OCI-LY1 (cell line): ENCODE measurements at regions not wholly inside any gene's neighbourhood (a gene's known extent, or its start where the extent isn't known, plus 50 kb on each side); places are given as distances from the start of the nearest gene placed in this dataset.

ENCODE experiments used
- H2AFZ ChIP-seq: fragments of 200-600 bp; sonication (generic), shearing (Covaris generic); 2 replicates; pipeline ENCODE4 v1.6.0; 2014; ENCODE audit warnings: antibody characterized with exemption, mild to moderate bottlenecking, low read length
- H3F3A ChIP-seq: fragments of 200-600 bp; sonication (generic), shearing (Covaris generic); 2 replicates; pipeline ENCODE4 v1.6.0; 2014; ENCODE audit warnings: mild to moderate bottlenecking, antibody characterized with exemption, low read length, moderate library complexity; ENCODE audit not compliant: insufficient read depth
- H3K27ac ChIP-seq: fragments of 200-600 bp; sonication (generic); 2 replicates; pipeline ENCODE4 v1.5.1; 2014; ENCODE audit warnings: low read length, mixed run types, mild to moderate bottlenecking, low read depth; ENCODE audit not compliant: poor library complexity, severe bottlenecking
- H3K27me3 ChIP-seq: fragments of 200-600 bp; sonication (generic); 2 replicates; pipeline ENCODE4 v1.6.0; 2014; ENCODE audit warnings: antibody characterized with exemption, mild to moderate bottlenecking, low read length, moderate library complexity; ENCODE audit not compliant: insufficient read depth
- H3K36me3 ChIP-seq: fragments of 200-600 bp; sonication (generic); 2 replicates; pipeline ENCODE4 v1.6.1; 2014; ENCODE audit warnings: mild to moderate bottlenecking, antibody characterized with exemption, low read length, moderate library complexity, mixed read lengths; ENCODE audit not compliant: insufficient read depth
- H3K4me1 ChIP-seq: fragments of 200-600 bp; sonication (generic); 2 replicates; pipeline ENCODE4 v1.5.1; 2014; ENCODE audit warnings: mild to moderate bottlenecking, low read length, moderate library complexity; ENCODE audit not compliant: insufficient read depth, severe bottlenecking
- H3K4me2 ChIP-seq: fragments of 200-600 bp; sonication (generic), shearing (Covaris generic); 2 replicates; pipeline ENCODE4 v1.6.1; 2014; ENCODE audit warnings: low read length
- H3K4me3 ChIP-seq: fragments of 200-600 bp; sonication (generic); 2 replicates; pipeline ENCODE4 v1.5.1; 2014; ENCODE audit warnings: low read length, low read depth, mild to moderate bottlenecking, mixed read lengths; ENCODE audit not compliant: poor library complexity, severe bottlenecking
- H3K79me2 ChIP-seq: fragments of 200-600 bp; shearing (Covaris generic); 2 replicates; pipeline ENCODE4 v1.6.1; 2016; ENCODE audit warnings: mixed run types, low read length, mixed read lengths; ENCODE audit not compliant: insufficient read depth
- H3K9ac ChIP-seq: fragments of 200-600 bp; sonication (generic), shearing (Covaris generic); 2 replicates; pipeline ENCODE4 v1.6.1; 2014; ENCODE audit warnings: mild to moderate bottlenecking, low read length, mixed read lengths
- H3K9me2 ChIP-seq: fragments of 200-600 bp; sonication (generic), shearing (Covaris generic); 2 replicates; pipeline ENCODE4 v1.6.1; 2014; ENCODE audit warnings: low read depth, mild to moderate bottlenecking, low read length, mixed read lengths
- H3K9me3 ChIP-seq: fragments of 200-600 bp; shearing (Covaris generic); 2 replicates; pipeline ENCODE4 v1.6.1; 2014; ENCODE audit warnings: low read length, mixed read lengths
- H4K20me1 ChIP-seq: fragments of 200-600 bp; sonication (generic), shearing (Covaris generic); 2 replicates; pipeline ENCODE4 v1.6.0; 2016; ENCODE audit warnings: mild to moderate bottlenecking, low read length; ENCODE audit not compliant: insufficient read depth
- CTCF ChIP-seq: fragments of 200-600 bp; sonication (generic), shearing (Covaris generic); IDR thresholded peaks from 2 replicates; pipeline ENCODE4 v1.5.1; 2017; ENCODE audit warnings: mild to moderate bottlenecking, antibody characterized with exemption, low read length, moderate library complexity, mixed read lengths
- EZH2 ChIP-seq: fragments of 200-600 bp; sonication (generic), shearing (Covaris generic); IDR thresholded peaks from 2 replicates; pipeline ENCODE4 v1.8.0; 2017; ENCODE audit warnings: borderline replicate concordance, mixed run types, mild to moderate bottlenecking, antibody characterized with exemption, low read length, moderate library complexity, mixed read lengths

GRCh38 chr12:25781232-25781631 is 177.2 kb upstream of the RASSF8 start:
- Histone ChIP-seq H3K9me3 (no peaks in the 10 kb centered on the region), H3K4me1 (no peaks in the 10 kb centered on the region), H3K36me3 (no peaks in the 10 kb centered on the region), H3F3A (no peaks in the 10 kb centered on the region), H3K4me3 (no peak overlapping the region), H3K27ac (no peak overlapping the region), H3K79me2 (no peaks in the 10 kb centered on the region), H4K20me1 (no peaks in the 10 kb centered on the region), H3K27me3 (no peaks in the 10 kb centered on the region), H3K9ac (no peak overlapping the region), H3K4me2 (no peak overlapping the region), H3K9me2 (no peaks in the 10 kb centered on the region), H2AFZ (no peak overlapping the region)
- no peak for TF ChIP-seq CTCF
- TF ChIP-seq EZH2: no peak

DNA sequence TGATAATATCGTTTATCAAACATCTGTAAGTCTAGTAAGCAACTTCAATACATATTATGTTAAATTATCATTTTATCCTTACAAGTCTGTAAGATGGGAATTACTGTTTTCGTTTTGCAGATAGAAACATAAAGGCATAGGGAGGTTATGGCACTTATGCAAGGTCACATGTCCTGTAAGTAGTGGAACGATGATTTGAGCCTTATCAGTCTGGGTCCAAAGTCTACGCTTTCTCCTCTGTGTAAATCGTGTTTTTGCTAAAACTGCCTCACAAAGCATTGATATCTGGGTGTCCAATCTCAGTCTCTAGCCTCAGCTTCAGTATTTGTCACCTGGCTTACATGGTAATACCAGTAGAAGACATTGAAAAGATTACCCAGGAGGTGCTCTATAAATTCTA is 174.9 kb upstream of the RASSF8 start:
- H3K9me3 ChIP-seq: no peaks in the 10 kb centered on the region
- H3K4me1 ChIP-seq: no peaks in the 10 kb centered on the region
- no peak overlapping the region for H3K9ac ChIP-seq
- no peaks in the 10 kb centered on the region for H3F3A ChIP-seq
- no peaks in the 10 kb centered on the region for H3K9me2 ChIP-seq
- H3K79me2 ChIP-seq: no peaks in the 10 kb centered on the region
- no peak overlapping the region for H3K4me2 ChIP-seq
- H3K36me3 ChIP-seq: no peaks in the 10 kb centered on the region
- no peaks in the 10 kb centered on the region for H3K27me3 ChIP-seq
- H2AFZ ChIP-seq: no peak overlapping the region
- no peak overlapping the region for H3K27ac ChIP-seq
- TF ChIP-seq CTCF (no peak), EZH2 (no peak)
- no peaks in the 10 kb centered on the region for H4K20me1 ChIP-seq
- no peak overlapping the region for H3K4me3 ChIP-seq

- Histone ChIP-seq H3K9me2 (no peaks in the 10 kb centered on the region), H3K36me3 (no peaks in the 10 kb centered on the region), H3F3A (no peaks in the 10 kb centered on the region), H3K27me3 (no peaks in the 10 kb centered on the region), H3K79me2 (no peaks in the 10 kb centered on the region), H2AFZ (no peak overlapping the region), H3K9ac (no peak overlapping the region), H3K27ac (no peak overlapping the region), H3K4me2 (no peak overlapping the region), H4K20me1 (no peaks in the 10 kb centered on the region), H3K4me1 (no peaks in the 10 kb centered on the region), H3K4me3 (no peak overlapping the region), H3K9me3 (no peaks in the 10 kb centered on the region)
- TF ChIP-seq EZH2: no peak
- no peak for TF ChIP-seq CTCF
These were observed 173.8 kb upstream of the RASSF8 start for GRCh38 chr12:25784669-25785068.
